ENCODE measurements at regions not wholly inside any gene's neighbourhood (a gene's known extent, or its start where the extent isn't known, plus 50 kb on each side); places are given as distances from the start of the nearest gene placed in this dataset.

DNA sequence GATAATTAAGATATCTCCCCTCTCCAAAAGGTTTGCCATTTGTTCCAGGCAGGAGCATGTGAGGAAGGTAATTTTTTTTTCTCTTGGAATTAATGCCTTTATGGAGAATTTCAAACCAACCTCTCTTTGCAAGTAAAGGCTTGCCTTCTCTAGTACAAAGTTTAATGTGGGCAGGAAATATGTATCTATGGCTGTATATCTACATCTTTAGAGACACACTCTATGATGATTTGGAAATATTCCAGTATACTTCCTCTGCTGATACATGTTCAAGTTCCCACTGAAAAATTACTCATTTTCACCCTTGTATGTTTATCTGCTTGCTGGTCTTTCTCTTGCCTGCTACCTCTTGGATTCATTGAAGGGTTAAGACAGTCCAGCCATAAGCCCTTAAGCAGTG lies 83.5 kb upstream of the SEMA6A start:
- no peak for DNase-seq

DNA sequence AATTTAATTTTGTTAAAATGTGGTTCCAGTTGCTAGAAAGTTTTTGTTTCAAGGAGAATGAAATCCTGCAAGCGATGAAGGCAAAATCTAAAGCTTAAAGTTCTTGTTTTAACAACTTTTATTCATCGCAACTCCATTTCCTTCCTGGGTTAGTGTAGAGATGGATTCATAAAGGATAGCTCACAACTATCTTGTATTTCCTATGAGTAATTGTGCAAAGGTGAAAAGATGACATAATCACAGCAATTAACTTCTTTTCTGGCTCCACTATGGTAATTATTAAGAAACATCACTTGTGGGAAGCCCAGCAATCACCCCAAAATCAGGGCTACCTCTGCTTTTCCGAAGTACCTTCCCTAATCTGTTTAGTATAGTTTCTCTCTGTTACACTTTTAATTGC lies 80.8 kb upstream of the SEMA6A start:
- DNase-seq, result no peak

DNA sequence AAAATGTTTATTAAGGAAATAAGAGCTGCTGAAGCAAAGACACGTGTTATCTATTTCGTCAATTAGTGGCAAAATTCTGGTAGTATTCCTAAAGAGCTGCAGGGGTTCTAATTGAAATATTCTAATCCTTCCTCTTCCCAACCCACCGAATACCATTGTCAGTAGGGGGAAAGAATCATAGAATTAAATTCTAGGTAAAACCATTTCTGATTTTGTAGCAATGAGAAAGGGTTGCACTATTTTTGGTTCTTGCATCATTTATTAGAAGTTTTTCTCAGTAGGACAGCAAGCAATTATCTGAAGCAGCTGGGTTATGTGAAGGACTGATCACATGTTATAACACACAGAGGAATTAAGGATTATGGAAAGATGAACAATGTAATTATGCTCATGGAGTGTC lies 80.3 kb upstream of the SEMA6A start:
- DNase-seq, result no peak

DNA sequence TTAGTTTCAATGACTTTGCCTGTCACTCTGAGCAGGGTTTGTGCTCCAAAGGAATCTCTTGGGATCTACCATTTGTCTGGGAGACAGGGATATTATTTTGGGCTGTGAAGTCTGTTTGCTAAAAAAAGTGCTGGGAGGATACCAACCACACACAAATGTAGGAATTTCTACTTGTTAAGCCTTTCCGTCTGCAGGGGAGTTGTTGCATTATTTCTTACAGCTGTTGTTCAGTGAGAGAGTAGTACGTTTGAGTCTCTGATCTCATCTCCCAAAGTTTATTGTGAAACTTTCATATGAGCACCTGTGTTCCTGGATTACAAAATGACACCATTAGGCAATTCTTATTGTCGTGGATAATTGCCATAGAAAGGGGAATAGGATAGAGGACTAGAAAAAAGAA lies 78.3 kb upstream of the SEMA6A start:
- no peak for DNase-seq

DNA sequence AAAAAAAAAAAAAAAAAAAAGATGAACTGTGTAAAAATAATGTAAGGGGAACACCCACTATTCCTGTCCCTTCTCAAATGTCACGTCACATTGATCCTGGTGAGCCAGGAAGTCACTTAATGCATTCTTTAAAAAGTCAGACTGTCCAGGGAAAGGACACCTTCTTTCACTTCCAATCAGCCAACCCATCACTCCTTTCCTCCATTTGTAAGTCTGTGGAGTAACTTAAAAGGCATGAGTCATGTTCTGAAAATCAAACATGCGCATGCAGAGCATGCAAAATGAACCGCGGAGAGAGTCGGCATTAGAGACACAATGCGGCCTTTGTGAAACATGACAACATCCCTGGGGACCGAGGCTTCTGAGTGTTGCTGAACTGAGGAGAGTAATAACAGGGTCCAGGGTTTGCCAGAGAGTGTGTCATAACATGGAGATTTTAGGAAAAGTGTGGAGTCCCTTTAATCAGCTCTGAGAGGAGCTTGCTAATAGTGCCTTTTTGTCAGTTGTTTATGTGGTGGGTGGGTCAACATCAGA lies 77.6 kb upstream of the SEMA6A start:
- DNase-seq, result no peak

DNA sequence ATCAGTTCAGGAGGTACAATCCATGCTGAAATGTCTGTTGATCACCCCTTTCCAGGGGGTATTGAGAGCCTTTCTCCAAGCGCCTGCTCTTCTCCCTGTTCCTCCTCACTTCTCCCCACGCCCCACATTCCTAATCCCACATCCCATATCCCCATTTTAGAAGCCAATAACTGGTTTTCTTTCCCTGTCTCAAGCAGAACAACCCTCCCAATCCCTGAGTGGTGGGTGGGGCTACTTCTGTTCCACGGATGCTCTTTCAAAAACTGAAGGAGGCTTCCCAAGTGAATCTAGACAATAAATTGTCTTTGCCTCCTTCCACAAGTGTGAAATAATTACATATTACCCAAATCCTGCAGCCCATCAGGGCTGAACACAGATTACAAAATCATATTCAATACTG lies 77.0 kb upstream of the SEMA6A start:
- DNase-seq, result no peak

DNA sequence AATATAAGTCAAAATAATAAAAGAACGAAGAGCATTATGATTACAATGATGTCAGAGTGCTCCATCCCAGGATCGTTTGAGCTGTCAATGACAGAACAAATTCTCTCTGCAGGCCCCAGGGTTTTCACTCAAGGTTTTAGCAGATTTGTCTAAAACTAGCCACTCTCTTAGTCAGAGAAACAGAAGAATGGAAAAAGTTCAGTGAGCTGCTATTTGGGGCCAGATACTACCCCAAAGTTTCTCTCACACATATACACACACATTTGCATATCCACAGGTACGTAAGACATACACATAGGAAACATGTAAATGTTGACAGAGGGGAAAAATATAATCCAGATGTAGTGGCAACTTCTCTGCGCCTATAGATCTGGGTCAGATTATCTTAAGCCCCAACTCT lies 76.3 kb upstream of the SEMA6A start:
- DNase-seq, result no peak

DNA sequence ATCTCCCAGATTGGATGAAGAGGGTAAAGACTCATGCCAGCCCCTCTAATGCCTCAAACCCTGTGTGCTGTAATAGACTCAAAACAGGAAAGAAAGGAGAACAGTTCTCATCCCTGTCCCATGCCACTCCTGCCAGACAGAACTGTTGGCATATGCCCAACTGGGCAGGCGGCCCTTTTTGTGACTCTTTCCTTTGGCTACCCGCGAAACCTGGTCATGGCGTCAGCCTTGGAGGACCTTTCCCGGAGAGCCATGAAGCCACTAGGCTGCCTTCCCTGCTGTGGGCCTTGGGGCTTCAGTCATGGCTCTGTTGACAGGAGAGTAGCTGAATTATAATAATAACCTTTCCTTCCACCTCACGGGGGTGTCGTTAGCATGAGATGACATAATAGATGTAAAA lies 75.9 kb upstream of the SEMA6A start:
- no peak for DNase-seq

DNA sequence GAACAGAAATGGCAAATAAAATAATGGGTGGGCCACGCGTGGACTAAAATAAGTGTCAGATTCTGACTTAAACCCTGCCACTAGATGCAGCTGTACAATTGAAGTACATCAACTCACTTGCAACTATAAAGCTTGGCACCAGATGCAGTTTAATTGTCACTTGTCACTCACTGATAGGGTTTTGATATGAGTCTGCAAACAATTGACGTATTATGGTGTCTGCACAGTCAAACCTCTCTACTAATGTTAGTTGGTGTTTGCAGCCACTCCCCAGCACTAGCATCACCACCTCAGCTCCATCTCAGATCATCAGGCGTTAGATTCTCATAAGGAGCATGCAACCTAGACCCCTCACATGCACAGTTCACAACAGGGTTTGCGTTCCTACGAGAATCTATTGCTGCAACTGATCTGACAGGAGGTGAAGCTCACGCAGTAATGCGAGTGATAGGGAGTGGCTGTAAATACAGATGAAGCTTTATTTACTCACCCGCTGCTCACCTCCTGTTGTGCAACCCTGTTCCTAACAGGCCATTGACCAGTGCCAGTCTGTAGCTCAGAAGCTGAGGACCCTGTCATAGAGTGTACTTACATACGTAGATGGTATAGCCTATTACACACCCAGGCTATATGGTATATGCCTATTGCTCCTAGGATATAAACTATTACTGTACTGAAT lies 72.1 kb upstream of the SEMA6A start:
- no peak for DNase-seq

DNA sequence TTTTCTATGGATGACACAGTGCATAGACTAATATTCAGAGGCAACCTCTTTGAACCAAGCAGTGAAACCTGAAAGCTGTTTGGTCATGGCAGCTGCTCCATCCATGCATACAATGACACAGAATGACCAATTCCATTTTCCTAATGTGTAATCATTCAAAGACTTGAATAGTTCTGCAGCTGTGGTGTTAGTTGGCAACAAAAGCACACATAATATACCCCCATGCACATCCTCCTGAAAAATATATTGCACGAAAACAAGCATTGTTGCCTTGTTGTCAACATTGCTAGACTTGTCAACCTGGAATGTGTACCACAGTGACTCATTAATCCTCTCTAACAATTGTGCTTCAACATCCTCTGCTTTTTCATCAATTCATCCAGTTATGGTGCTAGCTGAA lies 71.0 kb upstream of the SEMA6A start:
- no peak for DNase-seq

DNA sequence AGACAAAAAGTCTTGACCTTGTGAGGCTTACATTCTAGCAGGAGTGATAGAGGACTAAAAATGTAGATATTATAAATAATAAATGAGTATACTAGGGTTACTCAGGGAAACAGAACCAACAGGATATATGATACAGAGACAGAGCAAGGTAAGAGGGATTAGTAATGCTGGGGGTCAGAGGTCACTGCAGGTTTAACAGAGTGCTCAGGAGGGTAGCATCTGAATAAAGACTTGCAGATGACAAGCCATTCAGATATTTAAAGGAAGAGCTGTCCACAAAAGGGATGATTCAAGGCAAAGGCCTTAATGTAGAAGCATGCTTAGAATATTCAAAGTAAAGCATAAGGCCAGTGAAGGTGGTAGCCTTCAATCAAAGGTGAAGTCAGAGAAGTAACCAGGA lies 65.6 kb upstream of the SEMA6A start:
- no peak for DNase-seq

DNA sequence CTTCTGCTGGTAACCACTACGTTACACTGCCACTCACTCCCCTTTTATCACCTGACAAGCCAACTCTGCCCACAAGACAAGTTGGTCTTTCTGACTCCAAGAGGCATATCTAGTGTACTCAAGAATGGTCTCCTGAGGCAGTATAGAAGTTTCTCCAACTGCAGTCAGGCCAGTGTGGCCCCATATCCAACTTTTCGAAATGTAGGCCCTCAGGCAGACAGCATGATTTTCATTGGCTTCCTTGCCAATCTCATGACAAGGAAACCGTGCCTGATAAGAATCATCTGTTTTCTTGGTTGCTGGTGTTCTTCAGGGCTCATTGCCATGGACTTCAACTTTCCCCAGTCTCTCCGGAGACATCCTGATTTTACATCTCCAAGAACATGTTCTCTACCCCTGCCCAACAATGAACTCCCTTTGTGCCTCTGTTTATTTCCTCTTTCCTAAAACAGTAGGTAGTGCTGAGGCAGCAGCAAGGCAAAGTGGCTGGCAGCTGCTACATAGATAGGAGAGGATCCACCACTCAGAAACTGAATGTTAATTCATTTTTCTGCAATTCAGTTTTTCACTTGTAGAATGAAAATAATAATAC lies 62.6 kb upstream of the SEMA6A start:
- DNase-seq, result no peak

DNA sequence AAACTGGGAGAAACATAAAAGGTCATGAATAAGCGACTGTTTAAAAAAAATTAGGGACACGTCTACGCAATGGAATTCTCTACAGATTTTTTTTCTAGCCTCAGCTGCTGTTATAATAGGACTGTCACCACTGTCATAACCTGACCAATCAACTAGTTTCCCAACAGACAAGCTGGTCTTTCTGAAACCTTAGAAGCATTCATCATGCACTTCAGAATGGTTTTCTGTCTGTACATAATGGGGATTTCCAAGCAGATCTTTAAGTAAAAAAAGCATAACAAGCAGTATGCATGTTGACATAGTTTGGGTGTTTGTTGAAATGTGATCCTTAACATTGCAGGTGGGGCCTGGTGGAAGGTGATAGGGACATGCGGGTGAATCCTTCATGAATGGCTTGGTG lies 58.3 kb upstream of the SEMA6A start:
- no peak for DNase-seq

DNA sequence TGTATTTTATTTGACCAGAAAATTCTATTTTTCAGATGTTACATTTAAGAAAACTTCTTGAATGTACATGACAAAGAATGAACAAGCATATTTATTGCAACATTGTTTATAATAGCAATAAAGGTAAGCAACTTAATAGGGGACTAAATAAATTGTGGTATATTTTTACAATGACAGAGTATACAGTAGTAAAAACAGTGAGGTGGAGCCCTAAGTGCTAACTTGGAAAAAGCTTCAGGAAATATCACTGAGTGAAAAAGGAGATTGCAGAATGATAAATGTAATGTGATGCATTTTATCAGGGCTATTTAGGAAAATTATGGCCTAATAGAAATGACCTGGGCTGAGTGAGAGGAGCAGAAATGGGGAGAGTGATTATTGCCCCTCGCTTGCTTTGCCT lies 56.5 kb upstream of the SEMA6A start:
- no peak for DNase-seq

DNA sequence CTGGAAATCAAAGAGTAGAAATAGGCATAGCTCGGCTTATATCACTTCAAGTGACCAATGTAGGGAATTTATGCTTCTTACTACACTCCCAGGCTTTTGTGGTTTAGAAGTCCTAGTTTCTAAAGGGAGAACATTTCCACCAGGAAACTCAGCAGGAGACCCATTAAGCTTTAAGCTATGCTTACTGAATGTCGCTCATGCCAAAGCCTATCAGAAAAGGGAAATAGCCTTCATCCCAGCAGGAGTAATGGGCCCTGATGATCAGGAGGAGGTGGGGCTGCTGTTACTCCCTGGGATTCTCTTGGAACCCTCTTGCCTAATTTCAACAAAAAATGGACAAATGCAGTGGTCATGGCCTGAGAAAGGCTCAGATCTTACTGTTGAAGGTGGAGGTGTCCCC lies 54.5 kb upstream of the SEMA6A start:
- DNase-seq, result no peak

DNA sequence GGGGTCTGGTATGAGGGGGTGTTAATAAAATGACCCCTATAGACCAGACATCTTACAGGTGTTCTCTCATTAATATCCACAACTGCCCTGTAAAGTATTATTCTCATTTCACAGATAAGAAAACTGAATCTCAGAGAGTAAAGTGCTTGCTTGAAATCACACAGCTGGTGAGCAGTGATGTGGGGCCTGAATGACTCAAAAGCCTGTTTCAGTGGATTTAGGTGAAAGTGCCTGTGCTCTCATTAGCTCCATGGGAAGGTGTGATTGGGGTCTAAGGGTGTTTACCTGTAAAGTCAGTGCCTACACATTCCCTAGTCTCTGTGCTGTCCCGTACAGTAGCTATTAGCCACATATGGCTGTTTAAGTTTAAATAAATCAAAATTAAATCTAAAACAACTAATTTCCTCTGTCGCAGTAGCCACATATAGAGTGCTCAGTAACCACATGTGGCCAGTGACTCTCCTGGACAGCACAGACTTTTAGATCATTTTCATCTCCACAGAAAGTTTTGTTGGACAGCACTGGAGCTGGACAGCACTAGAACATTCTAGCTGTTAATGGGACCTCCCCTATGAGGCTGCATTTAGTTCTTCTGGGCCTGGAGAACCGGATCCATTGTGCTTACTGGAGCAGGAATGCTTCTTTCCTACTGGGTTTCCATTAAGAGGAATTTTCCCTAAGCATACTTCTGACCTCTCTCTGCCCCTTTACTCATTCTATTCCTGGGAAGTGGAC lies 52.5 kb upstream of the SEMA6A start:
- DNase-seq, result no peak

DNA sequence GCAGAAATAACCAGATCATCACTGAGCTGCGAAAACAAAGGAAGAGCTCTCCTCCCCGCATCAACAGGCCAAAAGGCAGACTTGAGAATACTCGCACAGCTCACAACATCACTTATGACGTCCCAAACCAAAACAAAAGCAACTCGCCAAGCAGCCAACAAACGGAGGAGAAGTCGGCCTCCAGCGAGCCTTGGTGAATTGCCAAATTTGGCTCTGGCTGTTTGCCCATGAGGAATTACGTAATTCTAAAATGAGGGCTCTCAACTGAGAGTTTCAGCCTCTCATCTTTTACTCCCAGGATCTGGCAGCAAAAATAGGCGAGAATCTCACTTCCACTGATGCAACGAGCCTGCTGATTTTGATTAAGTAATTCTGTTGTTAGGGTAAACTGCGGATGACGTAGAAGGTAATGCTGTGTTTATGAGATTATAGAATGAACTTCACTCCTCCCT lies 51.7 kb upstream of the SEMA6A start:
- no peak for DNase-seq

All from activated CD4-positive, alpha-beta T cell treated with anti-CD3 and anti-CD28 coated beads for 48 hours (primary cell).